Activated T-helper 1 cell treated with anti-CD3 and anti-CD28 coated beads, Interleukin-12 subunit alpha, Interleukin-12 subunit beta, Interleukin-2, Interleukin-4 antibody, amounts not matched to agents 30 ng/mL and 10 ng/mL and 1 ng/mL, durations not matched to agents 14 hours and 24 hours and 36 hours (primary cell): ENCODE measurements at regions not wholly inside any gene's neighbourhood (a gene's known extent, or its start where the extent isn't known, plus 50 kb on each side); places are given as distances from the start of the nearest gene placed in this dataset.
"Not testable (repeated sequence)": the region's sequence is repeated elsewhere in the genome, so short reads cannot be mapped to it uniquely, and the experiment has no call there.

Source experiments
- DNase-seq: peaks from one replicate; pipeline ENCODE4 v3.0.0; 2021; ENCODE audit warnings: low spot score
- H3K27ac Mint-ChIP-seq: one replicate; pipeline ENCODE4 v1.8.0; 2021; ENCODE audit warnings: mild to moderate bottlenecking, mixed read lengths
- H3K27me3 Mint-ChIP-seq: one replicate; pipeline ENCODE4 v1.8.0; 2022; ENCODE audit warnings: mild to moderate bottlenecking, moderate library complexity, mixed read lengths; ENCODE audit not compliant: insufficient read depth
- H3K36me3 Mint-ChIP-seq: one replicate; pipeline ENCODE4 v1.8.0; 2021; ENCODE audit warnings: low read depth, mixed read lengths
- H3K4me1 Mint-ChIP-seq: one replicate; pipeline ENCODE4 v1.8.0; 2021; ENCODE audit warnings: low read depth, mixed read lengths
- H3K4me3 Mint-ChIP-seq: one replicate; pipeline ENCODE4 v1.8.0; 2021; ENCODE audit warnings: mild to moderate bottlenecking, moderate library complexity, mixed read lengths
- H3K9me3 Mint-ChIP-seq: one replicate; pipeline ENCODE4 v1.8.0; 2021; ENCODE audit warnings: mixed read lengths
- intact Hi-C: fragments of 100-400 bp; cut with micrococcal nuclease; formaldehyde crosslinking; loops from one replicate; pipeline ENCODE4 v1.15.1; 2024

- no peak overlapping the region for H3K4me3 Mint-ChIP-seq
- peaks cover 22% of the 10 kb centered on the region for H3K27me3 Mint-ChIP-seq
These were observed 367.7 kb downstream of the KCNRG start for GRCh38 chr13:50382951-50383350.

GRCh38 chr13:50384724-50385123 lies 369.5 kb downstream of the KCNRG start:
- intact Hi-C loops = no loop called here
- Mint-ChIP-seq H3K36me3 (peaks cover 3% of the 10 kb centered on the region), H3K9me3 (peaks cover 25% of the 10 kb centered on the region), H3K27ac (no peak overlapping the region), H3K4me3 (no peak overlapping the region), H3K4me1 (peaks cover 13% of the 10 kb centered on the region), H3K27me3 (peaks cover 21% of the 10 kb centered on the region)
- DNase-seq = no peak

More at GRCh38 chr13:50382951-50383350, 367.7 kb downstream of the KCNRG start:
- H3K27ac Mint-ChIP-seq = no peak overlapping the region
- peaks cover 3% of the 10 kb centered on the region for H3K36me3 Mint-ChIP-seq
- H3K4me1 Mint-ChIP-seq = peaks cover 18% of the 10 kb centered on the region
- peaks cover 31% of the 10 kb centered on the region for H3K9me3 Mint-ChIP-seq
- intact Hi-C loops = no loop called here
- DNase-seq = no peak

- no peak for DNase-seq
- H3K27ac Mint-ChIP-seq = no peak overlapping the region
- intact Hi-C loops = no loop called here
- H3K9me3 Mint-ChIP-seq = peaks cover 6% of the 10 kb centered on the region
- H3K36me3 Mint-ChIP-seq = no peaks in the 10 kb centered on the region
- H3K4me3 Mint-ChIP-seq = no peak overlapping the region
- H3K4me1 Mint-ChIP-seq = peaks cover 13% of the 10 kb centered on the region
- peaks cover 24% of the 10 kb centered on the region for H3K27me3 Mint-ChIP-seq
These were observed 371.4 kb downstream of the KCNRG start for GRCh38 chr13:50386541-50387050.

- no peaks in the 10 kb centered on the region for H3K36me3 Mint-ChIP-seq
- DNase-seq = no peak
- no peak overlapping the region for H3K27ac Mint-ChIP-seq
- peaks cover 23% of the 10 kb centered on the region for H3K27me3 Mint-ChIP-seq
- H3K9me3 Mint-ChIP-seq = peaks cover 5% of the 10 kb centered on the region
- H3K4me3 Mint-ChIP-seq = no peak overlapping the region
- peaks cover 13% of the 10 kb centered on the region for H3K4me1 Mint-ChIP-seq
- intact Hi-C loops = no loop called here
These were observed 371.9 kb downstream of the KCNRG start for GRCh38 chr13:50387051-50387581.

- H3K27ac Mint-ChIP-seq = no peak overlapping the region
- intact Hi-C loops = no loop called here
- DNase-seq = no peak
- H3K27me3 Mint-ChIP-seq = peaks cover 20% of the 10 kb centered on the region
- H3K9me3 Mint-ChIP-seq = no peaks in the 10 kb centered on the region
- H3K4me3 Mint-ChIP-seq = no peak overlapping the region
- H3K4me1 Mint-ChIP-seq = peaks cover 13% of the 10 kb centered on the region
- H3K36me3 Mint-ChIP-seq = no peaks in the 10 kb centered on the region
These were observed 373.2 kb downstream of the KCNRG start for GRCh38 chr13:50388481-50388880.

GRCh38 chr13:50389726-50390125 lies 374.5 kb downstream of the KCNRG start:
- no peak for DNase-seq
- Mint-ChIP-seq H3K27me3 (peaks cover 21% of the 10 kb centered on the region), H3K9me3 (no peaks in the 10 kb centered on the region), H3K4me3 (no peak overlapping the region), H3K4me1 (peaks cover 9% of the 10 kb centered on the region), H3K36me3 (no peaks in the 10 kb centered on the region), H3K27ac (no peak overlapping the region)
- intact Hi-C loops = no loop called here

- no peak for DNase-seq
- Mint-ChIP-seq H3K36me3 (no peaks in the 10 kb centered on the region), H3K27me3 (peaks cover 23% of the 10 kb centered on the region), H3K9me3 (no peaks in the 10 kb centered on the region), H3K27ac (no peak overlapping the region), H3K4me3 (no peak overlapping the region), H3K4me1 (peaks cover 8% of the 10 kb centered on the region)
- intact Hi-C loops = no loop called here
These were observed 375.4 kb downstream of the KCNRG start for GRCh38 chr13:50390503-50391248.

GRCh38 chr13:50392977-50393376 lies 377.7 kb downstream of the KCNRG start:
- H3K36me3 Mint-ChIP-seq = no peaks in the 10 kb centered on the region
- DNase-seq = no peak
- no peaks in the 10 kb centered on the region for H3K9me3 Mint-ChIP-seq
- H3K4me3 Mint-ChIP-seq = no peak overlapping the region
- peaks cover 21% of the 10 kb centered on the region for H3K27me3 Mint-ChIP-seq
- H3K4me1 Mint-ChIP-seq = no peaks in the 10 kb centered on the region
- no peak overlapping the region for H3K27ac Mint-ChIP-seq
- intact Hi-C loops = no loop called here

GRCh38 chr13:50393628-50394027 lies 378.4 kb downstream of the KCNRG start:
- Mint-ChIP-seq H3K4me1 (no peaks in the 10 kb centered on the region), H3K27ac (no peak overlapping the region), H3K4me3 (no peak overlapping the region), H3K9me3 (no peaks in the 10 kb centered on the region), H3K36me3 (no peaks in the 10 kb centered on the region), H3K27me3 (peaks cover 19% of the 10 kb centered on the region)
- no peak for DNase-seq
- intact Hi-C loops = no loop called here

- Mint-ChIP-seq H3K36me3 (no peaks in the 10 kb centered on the region), H3K27me3 (peaks cover 22% of the 10 kb centered on the region), H3K27ac (no peak overlapping the region), H3K4me1 (peaks cover 12% of the 10 kb centered on the region), H3K9me3 (no peaks in the 10 kb centered on the region), H3K4me3 (no peak overlapping the region)
- intact Hi-C loops = no loop called here
- no peak for DNase-seq
These were observed 380.8 kb downstream of the KCNRG start for GRCh38 chr13:50396001-50396400.

GRCh38 chr13:50396618-50397017 lies 381.4 kb downstream of the KCNRG start:
- H3K27ac Mint-ChIP-seq, H3K36me3 Mint-ChIP-seq, H3K9me3 Mint-ChIP-seq, H3K4me3 Mint-ChIP-seq, DNase-seq, intact Hi-C loops: not testable (repeated sequence)
- Mint-ChIP-seq H3K4me1 (peaks cover 16% of the 10 kb centered on the region), H3K27me3 (peaks cover 19% of the 10 kb centered on the region)

- intact Hi-C loops = no loop called here
- H3K9me3 Mint-ChIP-seq = no peaks in the 10 kb centered on the region
These were observed 384.9 kb downstream of the KCNRG start for GRCh38 chr13:50400035-50400726.

GRCh38 chr13:50401049-50401505 lies 385.8 kb downstream of the KCNRG start:
- DNase-seq = no peak
- intact Hi-C loops = no loop called here
- H3K9me3 Mint-ChIP-seq = no peaks in the 10 kb centered on the region
- H3K27me3 Mint-ChIP-seq = peaks cover 18% of the 10 kb centered on the region
- no peak overlapping the region for H3K4me3 Mint-ChIP-seq
- H3K27ac Mint-ChIP-seq = no peak overlapping the region
- H3K36me3 Mint-ChIP-seq = no peaks in the 10 kb centered on the region
- H3K4me1 Mint-ChIP-seq = peaks cover 16% of the 10 kb centered on the region

More at GRCh38 chr13:50400035-50400726, 384.9 kb downstream of the KCNRG start:
- H3K4me1 Mint-ChIP-seq = peaks cover 16% of the 10 kb centered on the region
- H3K36me3 Mint-ChIP-seq = no peaks in the 10 kb centered on the region
- no peak overlapping the region for H3K4me3 Mint-ChIP-seq
- H3K27me3 Mint-ChIP-seq = peaks cover 18% of the 10 kb centered on the region
- no peak overlapping the region for H3K27ac Mint-ChIP-seq
- DNase-seq = no peak
